PC-9 (cell line): ENCODE measurements at regions not wholly inside any gene's neighbourhood (a gene's known extent, or its start where the extent isn't known, plus 50 kb on each side); places are given as distances from the start of the nearest gene placed in this dataset.
A peak's percentile ranks its signal among the peaks of the same experiment; 100 is the strongest.

Experiments used
- BruUV-seq: library from RNA; stranded (reverse); fragments of 400-500 nt; replicated peaks from 2 replicates; lab custom pipeline; 2021; lab: Mats Ljungman, UMichigan
- CTCF ChIA-PET: fragments of 300-600 bp; sonication (Branson Sonifier 250); formaldehyde crosslinking; loops from one replicate; lab custom pipeline; 2022; ENCODE audit warnings: antibody characterized with exemption; lab: Charles Lee
- POLR2A ChIA-PET: fragments of 300-600 bp; sonication (Branson Sonifier 250); formaldehyde crosslinking; loops from one replicate; lab custom pipeline; 2022; ENCODE audit warnings: antibody characterized with exemption; ENCODE audit not compliant: unreplicated experiment; lab: Charles Lee
- DNase-seq, 2 experiments: peaks; one replicate each; pipeline versions ENCODE4 v3.0.0 to v3.0.0-alpha.2; 2015 to 2022; ENCODE audit warnings: mixed read lengths in 1 of 2
- H2AFZ ChIP-seq: fragments of 200-600 bp; sonication (generic); 2 replicates; pipeline ENCODE4 v1.8.1; 2017; ENCODE audit warnings: antibody characterized with exemption
- H3F3A ChIP-seq: fragments of 200-600 bp; sonication (generic); 2 replicates; pipeline ENCODE4 v1.8.1; 2017; ENCODE audit warnings: antibody characterized with exemption, mild to moderate bottlenecking, low read depth; ENCODE audit not compliant: insufficient read depth
- H3K27ac ChIP-seq: fragments of 200-600 bp; sonication (generic); 2 replicates; pipeline ENCODE4 v1.6.1; 2016; ENCODE audit warnings: mixed run types
- H3K27me3 ChIP-seq: fragments of 200-600 bp; sonication (generic); 2 replicates; pipeline ENCODE4 v1.6.1; 2016; ENCODE audit warnings: low read depth, mixed run types; ENCODE audit not compliant: insufficient read depth
- H3K36me3 ChIP-seq: fragments of 200-600 bp; sonication (generic); 2 replicates; pipeline ENCODE4 v1.6.1; 2016; ENCODE audit warnings: low read depth, mixed run types
- H3K4me1 ChIP-seq: fragments of 200-600 bp; sonication (generic); replicated peaks from 2 replicates; pipeline ENCODE4 v1.6.1; 2016; ENCODE audit warnings: mixed run types; ENCODE audit not compliant: insufficient read depth
- H3K4me2 ChIP-seq: fragments of 200-600 bp; sonication (generic); 2 replicates; pipeline ENCODE4 v1.6.1; 2017; ENCODE audit warnings: mixed run types
- H3K4me3 ChIP-seq: fragments of 200-600 bp; sonication (generic); 2 replicates; pipeline ENCODE4 v1.6.1; 2016; ENCODE audit warnings: mixed run types
- H3K79me2 ChIP-seq: fragments of 200-600 bp; sonication (generic); 2 replicates; pipeline ENCODE4 v1.6.1; 2017; ENCODE audit warnings: low read depth, mixed run types
- H3K9me2 ChIP-seq: fragments of 200-600 bp; sonication (generic); 2 replicates; pipeline ENCODE4 v1.8.1; 2017; ENCODE audit warnings: mild to moderate bottlenecking; ENCODE audit not compliant: insufficient read depth
- H3K9me3 ChIP-seq: fragments of 200-600 bp; sonication (generic); 2 replicates; pipeline ENCODE4 v1.8.1; 2016; ENCODE audit warnings: low read depth; ENCODE audit not compliant: insufficient read depth
- H4K20me1 ChIP-seq: fragments of 200-600 bp; sonication (generic); 2 replicates; pipeline ENCODE4 v1.8.1; 2017; ENCODE audit not compliant: insufficient read depth
- CTCF ChIP-seq: fragments of 200-600 bp; sonication (generic); conservative IDR thresholded peaks from 2 replicates; pipeline ENCODE4 v1.6.1; 2017; ENCODE audit warnings: mixed run types, antibody characterized with exemption, mild to moderate bottlenecking, moderate library complexity
- EZH2 ChIP-seq: fragments of 200-600 bp; sonication (generic); IDR thresholded peaks from 2 replicates; pipeline ENCODE4 v1.8.0; 2017; ENCODE audit warnings: antibody characterized with exemption, low read depth
- intact Hi-C: fragments of 100-400 bp; cut with micrococcal nuclease; formaldehyde crosslinking; loops from one replicate; pipeline ENCODE4 v1.10.0; 2022; ENCODE audit not compliant: unreplicated experiment

DNA sequence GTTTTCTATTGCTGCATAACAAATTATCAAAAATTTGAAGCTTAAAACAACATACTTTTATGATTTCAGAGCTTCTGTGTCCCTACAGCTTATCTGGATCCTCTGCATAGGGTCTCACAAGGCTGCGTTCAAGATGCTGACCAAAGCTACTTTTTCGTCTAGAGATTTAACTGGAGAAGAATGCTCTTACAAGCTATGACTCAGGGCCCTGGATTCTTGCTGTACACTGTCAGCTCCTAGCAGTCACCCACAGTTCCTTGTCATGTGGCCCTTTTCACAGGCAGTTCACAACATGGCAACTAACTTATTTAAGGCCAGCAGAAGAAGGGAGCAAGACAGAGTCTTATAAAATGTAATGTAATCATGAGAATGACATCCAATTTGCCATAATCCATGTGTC, 70.8 kb upstream of the FAM174A start:
- no peaks in the 10 kb centered on the region for H3K36me3 ChIP-seq
- no peaks in the 10 kb centered on the region for H3F3A ChIP-seq
- no peak overlapping the region for H3K4me3 ChIP-seq
- no TSS peak for BruUV-seq
- no peak overlapping the region for H3K4me2 ChIP-seq
- no peaks in the 10 kb centered on the region for H3K9me3 ChIP-seq
- no peaks in the 10 kb centered on the region for H4K20me1 ChIP-seq
- ChIA-PET CTCF (no interaction called here), POLR2A (no interaction called here)
- H3K9me2 ChIP-seq, result no peaks in the 10 kb centered on the region
- intact Hi-C loops, result no loop called here
- no peaks in the 10 kb centered on the region for H3K4me1 ChIP-seq
- TF ChIP-seq EZH2 (no peak), CTCF (no peak)
- DNase-seq, result peak; percentile 21 to 37
- no peak overlapping the region for H3K27ac ChIP-seq
- H3K79me2 ChIP-seq, result no peaks in the 10 kb centered on the region
- H2AFZ ChIP-seq, result no peak overlapping the region
- H3K27me3 ChIP-seq, result no peaks in the 10 kb centered on the region

- Histone ChIP-seq H3K27me3 (no peaks in the 10 kb centered on the region), H3K79me2 (no peaks in the 10 kb centered on the region), H3K4me2 (no peak overlapping the region), H3F3A (no peaks in the 10 kb centered on the region), H3K9me2 (no peaks in the 10 kb centered on the region; the same call in 1 of the 2 replicates), H3K36me3 (no peaks in the 10 kb centered on the region), H4K20me1 (no peaks in the 10 kb centered on the region), H3K4me3 (no peak overlapping the region), H3K27ac (no peak overlapping the region), H2AFZ (no peak overlapping the region), H3K4me1 (no peaks in the 10 kb centered on the region), H3K9me3 (no peaks in the 10 kb centered on the region)
- no peak for DNase-seq
- ChIA-PET CTCF (no interaction called here), POLR2A (no interaction called here)
- BruUV-seq, result no TSS peak
- intact Hi-C loops, result no loop called here
- TF ChIP-seq EZH2 (no peak), CTCF (no peak)
These were observed 78.6 kb upstream of the FAM174A start for GRCh38 chr5:100456615-100457014.

- DNase-seq, result no peak
- no peaks in the 10 kb centered on the region for H4K20me1 ChIP-seq
- no peaks in the 10 kb centered on the region; the same call in 1 of the 2 replicates for H3K9me2 ChIP-seq
- CTCF ChIA-PET, result no interaction called here
- TF ChIP-seq EZH2, result no peak
- no peak for TF ChIP-seq CTCF
- no peak overlapping the region for H2AFZ ChIP-seq
- no peaks in the 10 kb centered on the region for H3F3A ChIP-seq
- POLR2A ChIA-PET, result no interaction called here
- H3K4me3 ChIP-seq, result no peak overlapping the region
- H3K9me3 ChIP-seq, result no peaks in the 10 kb centered on the region
- H3K79me2 ChIP-seq, result no peaks in the 10 kb centered on the region
- H3K4me1 ChIP-seq, result no peaks in the 10 kb centered on the region
- no peaks in the 10 kb centered on the region for H3K36me3 ChIP-seq
- intact Hi-C loops, result no loop called here
- H3K27me3 ChIP-seq, result no peaks in the 10 kb centered on the region
- H3K27ac ChIP-seq, result no peak overlapping the region
- no TSS peak for BruUV-seq
- H3K4me2 ChIP-seq, result no peak overlapping the region
These were observed 83.0 kb upstream of the FAM174A start for GRCh38 chr5:100452126-100452525.
